WI38 (cell line): ENCODE measurements at regions not wholly inside any gene's neighbourhood (a gene's known extent, or its start where the extent isn't known, plus 50 kb on each side); places are given as distances from the start of the nearest gene placed in this dataset.

Experiments used
- H3K4me3 ChIP-seq: 2 replicates; pipeline ENCODE4 v1.5.1; 2011; ENCODE audit warnings: low read depth, mild to moderate bottlenecking, control low read depth, low read length
- TF ChIP-seq, protein P1 (sequence below): IDR thresholded peaks from 2 replicates; pipeline ENCODE4 v1.5.1; 2012; ENCODE audit warnings: low read depth, mild to moderate bottlenecking, control low read depth, low read length

DNA sequence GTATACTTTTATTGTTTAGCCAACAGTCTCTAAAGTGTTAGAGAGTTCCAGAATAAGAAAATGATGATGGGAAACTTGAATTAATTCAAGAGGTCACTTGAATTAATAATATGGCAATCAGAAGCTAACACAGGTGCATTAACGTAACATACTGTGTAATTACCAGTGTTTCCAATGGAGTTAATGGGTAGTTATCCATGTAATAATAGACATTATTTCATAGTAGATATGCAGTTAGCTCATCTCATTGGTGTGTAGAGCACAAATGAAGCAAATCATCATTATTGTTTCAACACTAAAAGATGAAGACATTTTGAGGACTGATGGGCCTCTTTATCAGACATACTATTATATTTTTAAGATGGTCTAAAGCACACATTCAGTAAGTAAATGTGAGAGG, 460.3 kb upstream of the HNRNPA3 start:
- TF ChIP-seq, protein P1, sequence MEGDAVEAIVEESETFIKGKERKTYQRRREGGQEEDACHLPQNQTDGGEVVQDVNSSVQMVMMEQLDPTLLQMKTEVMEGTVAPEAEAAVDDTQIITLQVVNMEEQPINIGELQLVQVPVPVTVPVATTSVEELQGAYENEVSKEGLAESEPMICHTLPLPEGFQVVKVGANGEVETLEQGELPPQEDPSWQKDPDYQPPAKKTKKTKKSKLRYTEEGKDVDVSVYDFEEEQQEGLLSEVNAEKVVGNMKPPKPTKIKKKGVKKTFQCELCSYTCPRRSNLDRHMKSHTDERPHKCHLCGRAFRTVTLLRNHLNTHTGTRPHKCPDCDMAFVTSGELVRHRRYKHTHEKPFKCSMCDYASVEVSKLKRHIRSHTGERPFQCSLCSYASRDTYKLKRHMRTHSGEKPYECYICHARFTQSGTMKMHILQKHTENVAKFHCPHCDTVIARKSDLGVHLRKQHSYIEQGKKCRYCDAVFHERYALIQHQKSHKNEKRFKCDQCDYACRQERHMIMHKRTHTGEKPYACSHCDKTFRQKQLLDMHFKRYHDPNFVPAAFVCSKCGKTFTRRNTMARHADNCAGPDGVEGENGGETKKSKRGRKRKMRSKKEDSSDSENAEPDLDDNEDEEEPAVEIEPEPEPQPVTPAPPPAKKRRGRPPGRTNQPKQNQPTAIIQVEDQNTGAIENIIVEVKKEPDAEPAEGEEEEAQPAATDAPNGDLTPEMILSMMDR: no peak

GRCh38 chr2:176753205-176753604, 459.4 kb upstream of the HNRNPA3 start:
- TF ChIP-seq, protein P1: no peak

More for the DNA sequence above, 460.3 kb upstream of the HNRNPA3 start:
- H3K4me3 ChIP-seq: no peak overlapping the region

GRCh38 chr2:176753752-176754474, 458.7 kb upstream of the HNRNPA3 start:
- H3K4me3 ChIP-seq: no peak overlapping the region
- TF ChIP-seq, protein P1: no peak

More at GRCh38 chr2:176753205-176753604, 459.4 kb upstream of the HNRNPA3 start:
- no peak overlapping the region for H3K4me3 ChIP-seq

DNA sequence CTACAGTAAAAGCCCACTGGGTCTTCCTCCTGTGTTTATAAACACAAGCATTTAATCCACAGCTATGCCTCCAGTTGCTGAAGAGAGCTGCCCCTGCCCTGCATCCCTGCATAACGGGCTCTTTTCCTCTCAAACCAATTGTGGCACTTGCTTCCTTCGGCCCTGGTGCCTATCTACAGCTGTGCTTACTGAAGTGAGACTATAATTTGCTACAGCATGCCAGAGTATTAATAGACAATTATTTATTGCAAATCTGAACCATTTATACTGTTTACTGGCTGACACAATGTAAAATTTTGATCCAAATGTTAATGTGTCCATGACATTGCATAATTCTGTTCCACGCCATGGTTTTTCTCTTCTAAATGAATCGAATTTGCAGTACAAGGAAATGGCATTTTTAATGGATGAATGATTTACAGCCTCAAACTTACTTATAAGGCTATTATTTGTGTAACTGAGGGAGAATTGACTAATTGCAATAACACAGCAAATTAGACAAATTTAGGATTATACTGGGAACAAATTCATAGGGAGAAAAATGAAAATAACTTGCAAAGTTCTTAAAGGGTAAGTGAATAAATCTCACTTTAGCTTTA, 457.0 kb upstream of the HNRNPA3 start:
- TF ChIP-seq, protein P1: no peak
- no peak overlapping the region for H3K4me3 ChIP-seq

GRCh38 chr2:176758426-176758825, 454.2 kb upstream of the HNRNPA3 start:
- no peak overlapping the region for H3K4me3 ChIP-seq

DNA sequence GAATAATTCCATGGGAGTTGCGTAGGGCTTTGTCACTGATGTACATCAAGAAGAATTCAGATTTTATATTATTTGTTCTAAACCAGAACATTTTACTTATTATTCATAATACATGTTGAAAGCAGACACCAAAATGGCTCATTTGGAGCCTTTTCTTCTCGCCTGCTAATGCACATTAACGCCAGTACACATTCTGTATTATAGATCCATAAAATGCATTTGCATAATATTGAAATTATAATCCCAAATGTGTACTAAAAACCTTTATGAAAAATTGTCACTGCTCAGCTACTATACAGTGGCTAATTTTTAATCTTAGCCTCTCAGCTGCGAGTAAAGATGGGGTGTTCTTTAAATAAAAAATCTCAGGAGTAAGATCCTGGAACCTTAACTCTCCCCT, 452.2 kb upstream of the HNRNPA3 start:
- H3K4me3 ChIP-seq: no peak overlapping the region
- TF ChIP-seq, protein P1: no peak

More at GRCh38 chr2:176758426-176758825, 454.2 kb upstream of the HNRNPA3 start:
- TF ChIP-seq, protein P1: no peak

GRCh38 chr2:176763130-176763529, 449.5 kb upstream of the HNRNPA3 start:
- H3K4me3 ChIP-seq: no peak overlapping the region
- TF ChIP-seq, protein P1: no peak
